HUES6 (cell line): ENCODE measurements at regions not wholly inside any gene's neighbourhood (a gene's known extent, or its start where the extent isn't known, plus 50 kb on each side); places are given as distances from the start of the nearest gene placed in this dataset.

ENCODE experiments used
- H3K27ac ChIP-seq: 2 replicates; pipeline ENCODE4 v1.7.0; 2013; ENCODE audit warnings: low read depth, mild to moderate bottlenecking, low read length, inconsistent platforms
- H3K27me3 ChIP-seq: 2 replicates; pipeline ENCODE4 v1.6.1; 2013; ENCODE audit warnings: low read length; ENCODE audit not compliant: control insufficient read depth, insufficient read depth
- H3K36me3 ChIP-seq: 2 replicates; pipeline ENCODE4 v1.6.1; 2013; ENCODE audit warnings: low read length; ENCODE audit not compliant: control insufficient read depth, insufficient read depth
- H3K4me1 ChIP-seq: 2 replicates; pipeline ENCODE4 v1.6.1; 2013; ENCODE audit warnings: low read length; ENCODE audit not compliant: control insufficient read depth, insufficient read depth
- H3K4me3 ChIP-seq: 2 replicates; pipeline ENCODE4 v1.5.1; 2013; ENCODE audit warnings: low read depth, low read length
- H3K9ac ChIP-seq: one replicate; pipeline ENCODE4 v1.6.1; 2013; ENCODE audit warnings: mild to moderate bottlenecking, low read length
- H3K9me3 ChIP-seq: 2 replicates; pipeline ENCODE4 v1.6.1; 2013; ENCODE audit warnings: low read depth, low read length; ENCODE audit not compliant: control insufficient read depth, insufficient read depth

GRCh38 chr3:159631226-159631625, 357.4 kb upstream of the IL12A start:
- no peak overlapping the region for H3K9ac ChIP-seq
- peaks cover 10% of the 10 kb centered on the region; the same call in 1 of the 2 replicates for H3K4me1 ChIP-seq
- no peaks in the 10 kb centered on the region for H3K36me3 ChIP-seq
- H3K27ac ChIP-seq = no peak overlapping the region
- H3K27me3 ChIP-seq = no peaks in the 10 kb centered on the region
- no peaks in the 10 kb centered on the region for H3K9me3 ChIP-seq
- H3K4me3 ChIP-seq = no peak overlapping the region

- no peaks in the 10 kb centered on the region for H3K27me3 ChIP-seq
- no peaks in the 10 kb centered on the region for H3K36me3 ChIP-seq
- H3K4me1 ChIP-seq = peaks cover 10% of the 10 kb centered on the region; the same call in 1 of the 2 replicates
- H3K4me3 ChIP-seq = no peak overlapping the region
- no peak overlapping the region for H3K27ac ChIP-seq
- H3K9ac ChIP-seq = no peak overlapping the region
- no peaks in the 10 kb centered on the region for H3K9me3 ChIP-seq
Observed at GRCh38 chr3:159632128-159632527, 356.5 kb upstream of the IL12A start.

GRCh38 chr3:159632851-159633250, 355.8 kb upstream of the IL12A start:
- peaks cover 10% of the 10 kb centered on the region; the same call in 1 of the 2 replicates for H3K4me1 ChIP-seq
- H3K27ac ChIP-seq = no peak overlapping the region
- H3K9me3 ChIP-seq = no peaks in the 10 kb centered on the region
- H3K4me3 ChIP-seq = no peak overlapping the region
- H3K9ac ChIP-seq = no peak overlapping the region
- H3K27me3 ChIP-seq = no peaks in the 10 kb centered on the region
- H3K36me3 ChIP-seq = no peaks in the 10 kb centered on the region

- Histone ChIP-seq H3K4me1 (peaks cover 10% of the 10 kb centered on the region; the same call in 1 of the 2 replicates), H3K27ac (no peak overlapping the region), H3K27me3 (no peaks in the 10 kb centered on the region)
Observed at GRCh38 chr3:159634483-159634882, 354.2 kb upstream of the IL12A start.

GRCh38 chr3:159635047-159635641, 353.5 kb upstream of the IL12A start:
- H3K27me3 ChIP-seq = no peaks in the 10 kb centered on the region

More at GRCh38 chr3:159634483-159634882, 354.2 kb upstream of the IL12A start:
- Histone ChIP-seq H3K9ac (no peak overlapping the region), H3K36me3 (no peaks in the 10 kb centered on the region), H3K4me3 (no peak overlapping the region), H3K9me3 (no peaks in the 10 kb centered on the region)

GRCh38 chr3:159637883-159638542, 350.6 kb upstream of the IL12A start:
- peaks cover 10% of the 10 kb centered on the region for H3K4me1 ChIP-seq
- no peak overlapping the region for H3K9ac ChIP-seq
- no peaks in the 10 kb centered on the region for H3K9me3 ChIP-seq
- no peaks in the 10 kb centered on the region for H3K36me3 ChIP-seq
- H3K27ac ChIP-seq = no peak overlapping the region
- no peak overlapping the region for H3K4me3 ChIP-seq
- no peaks in the 10 kb centered on the region for H3K27me3 ChIP-seq

More at GRCh38 chr3:159635047-159635641, 353.5 kb upstream of the IL12A start:
- H3K9ac ChIP-seq = no peak overlapping the region
- peaks cover 10% of the 10 kb centered on the region; the same call in 1 of the 2 replicates for H3K4me1 ChIP-seq
- H3K9me3 ChIP-seq = no peaks in the 10 kb centered on the region
- H3K27ac ChIP-seq = no peak overlapping the region
- H3K36me3 ChIP-seq = no peaks in the 10 kb centered on the region
- no peak overlapping the region for H3K4me3 ChIP-seq

GRCh38 chr3:159640225-159640624, 348.4 kb upstream of the IL12A start:
- peaks cover 6% of the 10 kb centered on the region; the same call in 1 of the 2 replicates for H3K4me1 ChIP-seq
- H3K27ac ChIP-seq = no peak overlapping the region
- no peak overlapping the region for H3K4me3 ChIP-seq
- H3K9ac ChIP-seq = no peak overlapping the region
- H3K27me3 ChIP-seq = no peaks in the 10 kb centered on the region
- no peaks in the 10 kb centered on the region for H3K36me3 ChIP-seq
- no peaks in the 10 kb centered on the region for H3K9me3 ChIP-seq

- no peak overlapping the region for H3K4me3 ChIP-seq
Observed at GRCh38 chr3:159643406-159643805, 345.2 kb upstream of the IL12A start.

GRCh38 chr3:159645874-159646273, 342.8 kb upstream of the IL12A start:
- Histone ChIP-seq H3K9me3 (no peaks in the 10 kb centered on the region), H3K4me3 (no peak overlapping the region), H3K27ac (no peak overlapping the region), H3K4me1 (peaks cover under 1% of the 10 kb centered on the region; the same call in 1 of the 2 replicates), H3K36me3 (no peaks in the 10 kb centered on the region), H3K27me3 (no peaks in the 10 kb centered on the region), H3K9ac (no peak overlapping the region)

More at GRCh38 chr3:159643406-159643805, 345.2 kb upstream of the IL12A start:
- Histone ChIP-seq H3K4me1 (peaks cover 6% of the 10 kb centered on the region; the same call in 1 of the 2 replicates), H3K27me3 (no peaks in the 10 kb centered on the region), H3K9me3 (no peaks in the 10 kb centered on the region), H3K27ac (no peak overlapping the region), H3K36me3 (no peaks in the 10 kb centered on the region), H3K9ac (no peak overlapping the region)

GRCh38 chr3:159649951-159650350, 338.7 kb upstream of the IL12A start:
- Histone ChIP-seq H3K36me3 (no peaks in the 10 kb centered on the region), H3K9me3 (no peaks in the 10 kb centered on the region), H3K4me1 (no peaks in the 10 kb centered on the region), H3K27ac (no peak overlapping the region), H3K27me3 (no peaks in the 10 kb centered on the region), H3K4me3 (no peak overlapping the region), H3K9ac (no peak overlapping the region)

- Histone ChIP-seq H3K27me3 (no peaks in the 10 kb centered on the region), H3K4me3 (no peak overlapping the region), H3K27ac (no peak overlapping the region), H3K36me3 (no peaks in the 10 kb centered on the region), H3K9me3 (no peaks in the 10 kb centered on the region), H3K4me1 (no peaks in the 10 kb centered on the region), H3K9ac (no peak overlapping the region)
Observed at GRCh38 chr3:159650726-159651125, 337.9 kb upstream of the IL12A start.
